HFFc6 (cell line): ENCODE measurements at regions not wholly inside any gene's neighbourhood (a gene's known extent, or its start where the extent isn't known, plus 50 kb on each side); places are given as distances from the start of the nearest gene placed in this dataset.

Source experiments
- DNase-seq: peaks from one replicate; pipeline ENCODE4 v3.0.0-alpha.2; 2018
- H3K27ac Mint-ChIP-seq: 2 replicates; pipeline ENCODE4 v1.8.0; 2020; ENCODE audit warnings: mild to moderate bottlenecking, mixed read lengths
- H3K27me3 Mint-ChIP-seq: 2 replicates; pipeline ENCODE4 v1.8.0; 2021; ENCODE audit warnings: mild to moderate bottlenecking, moderate library complexity, mixed read lengths; ENCODE audit not compliant: insufficient read depth
- H3K36me3 Mint-ChIP-seq: 2 replicates; pipeline ENCODE4 v1.8.0; 2021; ENCODE audit warnings: low read depth, mixed read lengths
- H3K4me1 Mint-ChIP-seq: 2 replicates; pipeline ENCODE4 v1.8.0; 2020; ENCODE audit warnings: low read depth, mixed read lengths
- H3K4me3 Mint-ChIP-seq: 2 replicates; pipeline ENCODE4 v1.8.0; 2020; ENCODE audit warnings: mild to moderate bottlenecking, moderate library complexity, mixed read lengths
- H3K9me3 Mint-ChIP-seq: 2 replicates; pipeline ENCODE4 v1.8.0; 2020; ENCODE audit warnings: mild to moderate bottlenecking, mixed read lengths
- TF ChIP-seq, protein P1 (sequence below): fragments of 200-600 bp; sonication (generic); IDR thresholded peaks from 2 replicates; pipeline ENCODE4 v1.5.0; 2021; ENCODE audit warnings: antibody characterized with exemption, mild to moderate bottlenecking

- Mint-ChIP-seq H3K27me3 (no peaks in the 10 kb centered on the region), H3K9me3 (peaks cover 51% of the 10 kb centered on the region), H3K4me1 (no peaks in the 10 kb centered on the region), H3K4me3 (no peak overlapping the region), H3K36me3 (no peaks in the 10 kb centered on the region; the same call in 1 of the 2 replicates), H3K27ac (no peak overlapping the region)
- TF ChIP-seq, protein P1, sequence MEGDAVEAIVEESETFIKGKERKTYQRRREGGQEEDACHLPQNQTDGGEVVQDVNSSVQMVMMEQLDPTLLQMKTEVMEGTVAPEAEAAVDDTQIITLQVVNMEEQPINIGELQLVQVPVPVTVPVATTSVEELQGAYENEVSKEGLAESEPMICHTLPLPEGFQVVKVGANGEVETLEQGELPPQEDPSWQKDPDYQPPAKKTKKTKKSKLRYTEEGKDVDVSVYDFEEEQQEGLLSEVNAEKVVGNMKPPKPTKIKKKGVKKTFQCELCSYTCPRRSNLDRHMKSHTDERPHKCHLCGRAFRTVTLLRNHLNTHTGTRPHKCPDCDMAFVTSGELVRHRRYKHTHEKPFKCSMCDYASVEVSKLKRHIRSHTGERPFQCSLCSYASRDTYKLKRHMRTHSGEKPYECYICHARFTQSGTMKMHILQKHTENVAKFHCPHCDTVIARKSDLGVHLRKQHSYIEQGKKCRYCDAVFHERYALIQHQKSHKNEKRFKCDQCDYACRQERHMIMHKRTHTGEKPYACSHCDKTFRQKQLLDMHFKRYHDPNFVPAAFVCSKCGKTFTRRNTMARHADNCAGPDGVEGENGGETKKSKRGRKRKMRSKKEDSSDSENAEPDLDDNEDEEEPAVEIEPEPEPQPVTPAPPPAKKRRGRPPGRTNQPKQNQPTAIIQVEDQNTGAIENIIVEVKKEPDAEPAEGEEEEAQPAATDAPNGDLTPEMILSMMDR, result no peak
- no peak for DNase-seq
Observed at GRCh38 chr2:76050196-76050595, 339.5 kb upstream of the GCFC2 start.

- Mint-ChIP-seq H3K36me3 (no peaks in the 10 kb centered on the region), H3K9me3 (peaks cover 37% of the 10 kb centered on the region), H3K4me1 (no peaks in the 10 kb centered on the region), H3K27me3 (no peaks in the 10 kb centered on the region), H3K4me3 (no peak overlapping the region), H3K27ac (no peak overlapping the region)
- no peak for DNase-seq
- TF ChIP-seq, protein P1, result no peak
Observed at GRCh38 chr2:76044701-76045100, 334.0 kb upstream of the GCFC2 start.

DNA sequence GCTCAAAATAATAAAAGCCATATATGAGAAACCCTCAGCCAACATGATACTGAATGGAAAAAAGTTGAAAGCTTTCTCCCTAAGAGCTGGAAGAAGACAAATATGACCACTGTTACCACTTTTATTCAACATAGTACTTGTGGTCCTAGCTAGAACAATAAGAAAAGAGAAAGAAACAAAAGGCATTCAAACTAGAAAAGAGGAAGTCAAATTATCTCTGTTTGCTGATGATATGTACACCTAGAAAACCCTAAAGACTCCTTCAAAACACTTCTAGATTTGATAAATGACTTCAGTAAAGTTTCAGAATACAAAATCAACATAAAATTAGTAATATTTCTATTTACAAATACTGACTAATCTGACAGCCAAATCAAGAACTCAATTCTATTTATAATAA lies 328.8 kb upstream of the GCFC2 start:
- H3K9me3 Mint-ChIP-seq, result peaks cover 15% of the 10 kb centered on the region
- no peaks in the 10 kb centered on the region for H3K27me3 Mint-ChIP-seq
- no peak for DNase-seq
- TF ChIP-seq, protein P1, result no peak
- no peak overlapping the region for H3K27ac Mint-ChIP-seq
- H3K4me1 Mint-ChIP-seq, result no peaks in the 10 kb centered on the region
- H3K4me3 Mint-ChIP-seq, result no peak overlapping the region
- no peaks in the 10 kb centered on the region for H3K36me3 Mint-ChIP-seq

- Mint-ChIP-seq H3K27ac (no peak overlapping the region), H3K4me1 (no peaks in the 10 kb centered on the region), H3K4me3 (no peak overlapping the region), H3K36me3 (no peaks in the 10 kb centered on the region), H3K27me3 (no peaks in the 10 kb centered on the region; the same call in 1 of the 2 replicates), H3K9me3 (peaks cover 63% of the 10 kb centered on the region)
- no peak for DNase-seq
- TF ChIP-seq, protein P1, result no peak
Observed at GRCh38 chr2:76027761-76028160, 317.0 kb upstream of the GCFC2 start.

DNA sequence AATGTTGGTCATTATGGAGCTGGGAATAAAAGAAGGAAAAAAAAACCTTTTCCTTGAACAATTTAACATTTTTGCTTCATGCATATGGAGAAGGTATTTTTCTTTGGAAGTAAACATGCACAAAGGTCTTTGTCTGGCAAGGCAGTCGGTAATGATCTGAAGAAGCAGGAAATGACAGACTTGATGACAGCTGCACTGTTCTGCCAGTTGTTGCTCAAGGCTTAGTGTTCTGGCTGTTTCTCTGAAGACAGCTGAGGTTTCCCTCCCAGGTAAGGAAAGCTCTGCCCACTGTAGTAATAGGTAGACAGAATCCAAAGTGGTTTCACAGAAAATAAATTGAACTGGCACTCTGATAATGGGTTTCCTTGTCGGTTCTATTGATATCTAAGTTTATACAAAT lies 308.4 kb upstream of the GCFC2 start:
- DNase-seq, result no peak
- Mint-ChIP-seq H3K4me3 (no peak overlapping the region), H3K9me3 (peaks cover 40% of the 10 kb centered on the region), H3K27me3 (no peaks in the 10 kb centered on the region), H3K27ac (no peak overlapping the region), H3K36me3 (no peaks in the 10 kb centered on the region), H3K4me1 (no peaks in the 10 kb centered on the region)
- TF ChIP-seq, protein P1, result no peak

DNA sequence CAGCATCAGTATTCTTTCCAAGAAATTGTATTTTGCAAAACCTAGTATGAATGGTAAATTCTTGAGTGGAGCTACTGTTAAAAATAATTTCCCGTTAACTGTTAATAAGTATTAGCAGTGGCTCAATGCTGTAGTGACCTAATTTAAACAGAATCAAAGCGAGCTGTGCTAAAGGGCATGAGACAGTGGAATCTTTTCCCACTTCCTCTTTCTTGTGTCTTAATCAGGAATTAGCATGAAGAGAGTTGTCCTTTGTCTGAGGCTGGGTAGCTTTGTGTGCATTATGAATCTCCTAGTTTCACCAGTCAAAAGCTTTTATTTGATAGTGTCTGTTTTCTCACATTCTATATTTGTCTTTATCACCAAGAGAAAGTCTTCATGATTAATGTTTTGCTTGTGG lies 298.8 kb upstream of the GCFC2 start:
- DNase-seq, result no peak
- H3K4me1 Mint-ChIP-seq, result no peaks in the 10 kb centered on the region
- H3K36me3 Mint-ChIP-seq, result no peaks in the 10 kb centered on the region
- H3K4me3 Mint-ChIP-seq, result no peak overlapping the region
- H3K9me3 Mint-ChIP-seq, result peaks cover 28% of the 10 kb centered on the region
- H3K27me3 Mint-ChIP-seq, result no peaks in the 10 kb centered on the region
- no peak overlapping the region for H3K27ac Mint-ChIP-seq
- TF ChIP-seq, protein P1, result no peak
